ENCODE measurements at regions not wholly inside any gene's neighbourhood (a gene's known extent, or its start where the extent isn't known, plus 50 kb on each side); places are given as distances from the start of the nearest gene placed in this dataset.

- Histone ChIP-seq H3K36me3 (ENCODE audit: control insufficient read depth in 2 of 3, insufficient read depth in 3 of 3, low read length in 3 of 3) (no peaks in the 10 kb centered on the region), H3K27me3 (ENCODE audit: control insufficient read depth, insufficient read depth, low read length) (no peaks in the 10 kb centered on the region), H3K9me3 (ENCODE audit: control insufficient read depth in 2 of 3, insufficient read depth in 1 of 3, low read length in 3 of 3) (no peaks in the 10 kb centered on the region), H3K4me3 (ENCODE audit: low read length in 3 of 3) (no peak overlapping the region), H3K4me1 (ENCODE audit: control insufficient read depth in 2 of 3, insufficient read depth in 2 of 3, low read depth in 1 of 3, low read length in 3 of 3) (no peaks in the 10 kb centered on the region), H3K9ac (ENCODE audit: low read length in 3 of 3) (no peak overlapping the region), H3K27ac (ENCODE audit: low read depth in 2 of 2, low read length in 2 of 2) (no peak overlapping the region)
- DNase-seq (no peak), FAIRE-seq (no peak)
- intact Hi-C loops (cut with DNase I): no loop called here
- TF ChIP-seq CTCF (IDR thresholded peaks at IDR 0.05; ENCODE audit: borderline replicate concordance, extremely low read depth, insufficient read depth): no peak
Measured at GRCh38 chrX:42684065-42684464, 93.9 kb downstream of the PPP1R2C start.

GRCh38 chrX:42680666-42681065, 97.3 kb downstream of the PPP1R2C start:
- no peaks in the 10 kb centered on the region for H3K4me1 ChIP-seq (ENCODE audit: control insufficient read depth in 2 of 3, insufficient read depth in 2 of 3, low read depth in 1 of 3, low read length in 3 of 3)
- H3K9me3 ChIP-seq (ENCODE audit: control insufficient read depth in 2 of 3, insufficient read depth in 1 of 3, low read length in 3 of 3): no peaks in the 10 kb centered on the region
- no peak overlapping the region for H3K4me3 ChIP-seq (ENCODE audit: low read length in 3 of 3)
- H3K36me3 ChIP-seq (ENCODE audit: control insufficient read depth in 2 of 3, insufficient read depth in 3 of 3, low read length in 3 of 3): no peaks in the 10 kb centered on the region
- H3K27me3 ChIP-seq (ENCODE audit: control insufficient read depth, insufficient read depth, low read length): no peaks in the 10 kb centered on the region
- no peak overlapping the region for H3K9ac ChIP-seq (ENCODE audit: low read length in 3 of 3)
- DNase-seq (peak in 1 of 5 donors; percentile 29), FAIRE-seq (peak; percentile 42)
- intact Hi-C loops (cut with DNase I): no loop called here
- no peak overlapping the region for H3K27ac ChIP-seq (ENCODE audit: low read depth in 2 of 2, low read length in 2 of 2)
- TF ChIP-seq CTCF (IDR thresholded peaks at IDR 0.05; ENCODE audit: borderline replicate concordance, extremely low read depth, insufficient read depth): no peak

GRCh38 chrX:42678133-42678532, 99.8 kb downstream of the PPP1R2C start:
- no peak for DNase-seq
- H3K4me1 ChIP-seq (ENCODE audit: control insufficient read depth in 2 of 3, insufficient read depth in 2 of 3, low read depth in 1 of 3, low read length in 3 of 3): no peaks in the 10 kb centered on the region
- FAIRE-seq: no peak
- no peaks in the 10 kb centered on the region for H3K27me3 ChIP-seq (ENCODE audit: control insufficient read depth, insufficient read depth, low read length)
- H3K36me3 ChIP-seq (ENCODE audit: control insufficient read depth in 2 of 3, insufficient read depth in 3 of 3, low read length in 3 of 3): no peaks in the 10 kb centered on the region
- no peaks in the 10 kb centered on the region for H3K9me3 ChIP-seq (ENCODE audit: control insufficient read depth in 2 of 3, insufficient read depth in 1 of 3, low read length in 3 of 3)
- intact Hi-C loops (cut with DNase I): no loop called here
- no peak overlapping the region for H3K27ac ChIP-seq (ENCODE audit: low read depth in 2 of 2, low read length in 2 of 2)
- H3K4me3 ChIP-seq (ENCODE audit: low read length in 3 of 3): no peak overlapping the region
- no peak for TF ChIP-seq CTCF (IDR thresholded peaks at IDR 0.05; ENCODE audit: borderline replicate concordance, extremely low read depth, insufficient read depth)
- H3K9ac ChIP-seq (ENCODE audit: low read length in 3 of 3): no peak overlapping the region

- no peaks in the 10 kb centered on the region for H3K4me1 ChIP-seq (ENCODE audit: control insufficient read depth in 2 of 3, insufficient read depth in 2 of 3, low read depth in 1 of 3, low read length in 3 of 3)
Measured at GRCh38 chrX:42673301-42673810, 104.6 kb downstream of the PPP1R2C start.

More at GRCh38 chrX:42673301-42673810, 104.6 kb downstream of the PPP1R2C start:
- no peak overlapping the region for H3K9ac ChIP-seq (ENCODE audit: low read length in 3 of 3)
- H3K4me3 ChIP-seq (ENCODE audit: low read length in 3 of 3): no peak overlapping the region
- FAIRE-seq: peak; percentile 93
- no peaks in the 10 kb centered on the region for H3K27me3 ChIP-seq (ENCODE audit: control insufficient read depth, insufficient read depth, low read length)
- intact Hi-C loops (cut with DNase I): no loop called here
- peak in 1 of 5 donors; percentile 33 for DNase-seq
- H3K36me3 ChIP-seq (ENCODE audit: control insufficient read depth in 2 of 3, insufficient read depth in 3 of 3, low read length in 3 of 3): no peaks in the 10 kb centered on the region
- no peaks in the 10 kb centered on the region for H3K9me3 ChIP-seq (ENCODE audit: control insufficient read depth in 2 of 3, insufficient read depth in 1 of 3, low read length in 3 of 3)
- H3K27ac ChIP-seq (ENCODE audit: low read depth in 2 of 2, low read length in 2 of 2): no peak overlapping the region
- no peak for TF ChIP-seq CTCF (IDR thresholded peaks at IDR 0.05; ENCODE audit: borderline replicate concordance, extremely low read depth, insufficient read depth)
